Stimulated activated naive CD4-positive, alpha-beta T cell treated with Interleukin-2 at 50 U/mL for 16 hours (primary cell): ENCODE measurements at regions not wholly inside any gene's neighbourhood (a gene's known extent, or its start where the extent isn't known, plus 50 kb on each side); places are given as distances from the start of the nearest gene placed in this dataset.
"Not testable (repeated sequence)": the region's sequence is repeated elsewhere in the genome, so short reads cannot be mapped to it uniquely, and the experiment has no call there.

Experiments
- DNase-seq: peaks from one replicate; lab custom pipeline; 2025; lab: John Stamatoyannopoulos, UW

- DNase-seq = no peak
These were observed 236.0 kb upstream of the NR5A2 start for GRCh38 chr1:199791495-199791894.

GRCh38 chr1:199792874-199793273 is 234.6 kb upstream of the NR5A2 start:
- no peak for DNase-seq

- no peak for DNase-seq
These were observed 233.2 kb upstream of the NR5A2 start for GRCh38 chr1:199794105-199794863.

GRCh38 chr1:199799116-199799515 is 228.4 kb upstream of the NR5A2 start:
- DNase-seq = no peak

- no peak for DNase-seq
These were observed 223.0 kb upstream of the NR5A2 start for GRCh38 chr1:199804526-199804925.

- DNase-seq = no peak
These were observed 219.2 kb upstream of the NR5A2 start for GRCh38 chr1:199808110-199808870.

GRCh38 chr1:199809311-199809710 is 218.2 kb upstream of the NR5A2 start:
- DNase-seq = no peak

GRCh38 chr1:199811163-199811562 is 216.3 kb upstream of the NR5A2 start:
- DNase-seq = no peak

- no peak for DNase-seq
These were observed 214.3 kb upstream of the NR5A2 start for GRCh38 chr1:199813198-199813597.

- no peak for DNase-seq
These were observed 211.6 kb upstream of the NR5A2 start for GRCh38 chr1:199815947-199816346.

GRCh38 chr1:199817266-199817665 is 210.2 kb upstream of the NR5A2 start:
- no peak for DNase-seq

- DNase-seq = no peak
These were observed 206.3 kb upstream of the NR5A2 start for GRCh38 chr1:199821029-199821779.

- no peak for DNase-seq
These were observed 195.1 kb upstream of the NR5A2 start for GRCh38 chr1:199832451-199832850.

- DNase-seq = no peak
These were observed 192.8 kb upstream of the NR5A2 start for GRCh38 chr1:199834711-199835110.

GRCh38 chr1:199836430-199836829 is 191.1 kb upstream of the NR5A2 start:
- DNase-seq = no peak

GRCh38 chr1:199837321-199837720 is 190.2 kb upstream of the NR5A2 start:
- DNase-seq = no peak

- not testable (repeated sequence) for DNase-seq
These were observed 187.9 kb upstream of the NR5A2 start for GRCh38 chr1:199839608-199840007.

GRCh38 chr1:199843096-199843495 is 184.4 kb upstream of the NR5A2 start:
- DNase-seq = not testable (repeated sequence)

GRCh38 chr1:199843861-199844260 is 183.6 kb upstream of the NR5A2 start:
- no peak for DNase-seq

GRCh38 chr1:199847021-199847420 is 180.5 kb upstream of the NR5A2 start:
- no peak for DNase-seq

- DNase-seq = no peak
These were observed 175.9 kb upstream of the NR5A2 start for GRCh38 chr1:199851439-199852140.

- no peak for DNase-seq
These were observed 172.7 kb upstream of the NR5A2 start for GRCh38 chr1:199854686-199855321.
